GM20000 (cell line): ENCODE measurements at regions not wholly inside any gene's neighbourhood (a gene's known extent, or its start where the extent isn't known, plus 50 kb on each side); places are given as distances from the start of the nearest gene placed in this dataset.

Experiments used
- DNase-seq: peaks from one replicate; pipeline ENCODE4 v3.0.0; 2012; ENCODE audit warnings: low spot score
- TF ChIP-seq, protein P1 (sequence below): IDR thresholded peaks from 2 replicates; pipeline ENCODE4 v1.5.1; 2012; ENCODE audit warnings: mild to moderate bottlenecking, control low read depth; ENCODE audit errors: extremely low read depth, missing control alignments

DNA sequence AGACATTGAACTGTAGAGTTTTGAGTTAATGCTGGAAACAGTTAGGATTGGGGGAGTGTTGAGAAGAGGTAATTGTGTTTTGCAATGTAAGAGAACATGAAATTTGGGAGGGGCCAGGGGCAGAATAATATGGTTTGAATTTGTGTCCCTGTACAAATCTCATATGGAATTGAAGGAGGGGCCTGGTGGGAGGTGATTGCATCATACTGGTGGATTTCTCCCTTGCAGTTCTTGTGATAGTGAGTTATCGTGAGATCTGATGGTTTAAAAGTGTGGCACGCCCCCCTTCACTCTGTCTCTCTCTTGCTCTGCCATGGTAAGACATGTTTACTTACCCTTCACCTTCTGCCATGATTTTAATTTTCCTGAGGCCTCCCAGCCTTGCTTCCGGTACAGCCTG, 876.0 kb upstream of the FBXO33 start:
- DNase-seq: no peak
- TF ChIP-seq, protein P1, sequence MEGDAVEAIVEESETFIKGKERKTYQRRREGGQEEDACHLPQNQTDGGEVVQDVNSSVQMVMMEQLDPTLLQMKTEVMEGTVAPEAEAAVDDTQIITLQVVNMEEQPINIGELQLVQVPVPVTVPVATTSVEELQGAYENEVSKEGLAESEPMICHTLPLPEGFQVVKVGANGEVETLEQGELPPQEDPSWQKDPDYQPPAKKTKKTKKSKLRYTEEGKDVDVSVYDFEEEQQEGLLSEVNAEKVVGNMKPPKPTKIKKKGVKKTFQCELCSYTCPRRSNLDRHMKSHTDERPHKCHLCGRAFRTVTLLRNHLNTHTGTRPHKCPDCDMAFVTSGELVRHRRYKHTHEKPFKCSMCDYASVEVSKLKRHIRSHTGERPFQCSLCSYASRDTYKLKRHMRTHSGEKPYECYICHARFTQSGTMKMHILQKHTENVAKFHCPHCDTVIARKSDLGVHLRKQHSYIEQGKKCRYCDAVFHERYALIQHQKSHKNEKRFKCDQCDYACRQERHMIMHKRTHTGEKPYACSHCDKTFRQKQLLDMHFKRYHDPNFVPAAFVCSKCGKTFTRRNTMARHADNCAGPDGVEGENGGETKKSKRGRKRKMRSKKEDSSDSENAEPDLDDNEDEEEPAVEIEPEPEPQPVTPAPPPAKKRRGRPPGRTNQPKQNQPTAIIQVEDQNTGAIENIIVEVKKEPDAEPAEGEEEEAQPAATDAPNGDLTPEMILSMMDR: no peak

GRCh38 chr14:40296821-40297220, 864.6 kb upstream of the FBXO33 start:
- TF ChIP-seq, protein P1: no peak
- no peak for DNase-seq

GRCh38 chr14:40292664-40293063, 860.4 kb upstream of the FBXO33 start:
- TF ChIP-seq, protein P1: no peak
- DNase-seq: no peak

- DNase-seq: no peak
- TF ChIP-seq, protein P1: no peak
Observed at GRCh38 chr14:40282196-40282595, 850.0 kb upstream of the FBXO33 start.

DNA sequence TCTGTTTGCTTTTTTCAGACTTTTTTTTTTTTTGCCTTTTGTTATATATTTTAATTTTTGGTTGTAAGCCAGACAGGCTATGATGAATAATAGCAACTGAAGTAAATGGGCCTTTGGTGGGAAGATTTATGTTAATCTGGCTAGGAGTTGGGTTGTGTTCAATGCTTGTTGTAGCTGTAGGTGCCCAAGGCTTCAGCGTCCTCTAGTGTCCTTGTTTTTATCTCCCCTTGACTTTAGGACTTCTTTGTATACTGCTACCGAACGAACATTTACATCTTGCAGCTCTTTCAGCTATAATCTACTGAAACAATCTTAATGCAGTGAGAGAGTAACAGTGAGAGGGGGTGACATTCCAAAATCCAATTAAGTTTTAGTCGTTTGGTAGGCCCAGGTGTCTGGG, 848.4 kb upstream of the FBXO33 start:
- DNase-seq: no peak
- TF ChIP-seq, protein P1: no peak

GRCh38 chr14:40273417-40273816, 841.2 kb upstream of the FBXO33 start:
- TF ChIP-seq, protein P1: no peak
- DNase-seq: no peak

- DNase-seq: no peak
- TF ChIP-seq, protein P1: no peak
Observed at GRCh38 chr14:40271480-40271879, 839.2 kb upstream of the FBXO33 start.

DNA sequence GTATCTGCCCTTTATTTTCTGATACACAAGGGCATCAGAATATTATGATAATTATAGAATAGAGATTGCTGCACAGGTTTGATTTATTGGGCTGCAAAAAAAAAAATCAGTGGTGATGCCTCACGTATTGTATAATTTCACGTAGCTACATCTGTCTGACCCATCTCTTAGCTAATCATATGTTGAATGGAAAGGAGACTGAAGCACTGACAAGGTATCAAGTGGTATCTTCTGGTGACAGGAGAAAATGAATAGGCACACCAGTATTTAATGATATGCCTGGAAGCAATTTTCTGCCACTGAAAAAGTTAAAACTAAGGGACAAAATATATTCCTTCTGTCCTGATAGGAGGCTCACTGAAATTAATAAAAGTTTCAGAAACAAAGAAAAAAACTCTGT, 837.2 kb upstream of the FBXO33 start:
- TF ChIP-seq, protein P1: no peak
- DNase-seq: no peak
